DND-41 (cell line): ENCODE measurements at regions not wholly inside any gene's neighbourhood (a gene's known extent, or its start where the extent isn't known, plus 50 kb on each side); places are given as distances from the start of the nearest gene placed in this dataset.

Source experiments
- EZH2 ChIP-seq: IDR thresholded peaks from 3 replicates; pipeline ENCODE4 v1.6.1; 2012; ENCODE audit warnings: borderline replicate concordance, low read depth, mild to moderate bottlenecking, moderate library complexity, low read length, inconsistent platforms; ENCODE audit not compliant: severe bottlenecking
- TF ChIP-seq, protein P1 (sequence below): IDR thresholded peaks from 2 replicates; pipeline ENCODE4 v1.5.1; 2012; ENCODE audit warnings: borderline replicate concordance, low read length, moderate library complexity, mild to moderate bottlenecking; ENCODE audit not compliant: poor library complexity, severe bottlenecking; ENCODE audit errors: extremely low read depth

DNA sequence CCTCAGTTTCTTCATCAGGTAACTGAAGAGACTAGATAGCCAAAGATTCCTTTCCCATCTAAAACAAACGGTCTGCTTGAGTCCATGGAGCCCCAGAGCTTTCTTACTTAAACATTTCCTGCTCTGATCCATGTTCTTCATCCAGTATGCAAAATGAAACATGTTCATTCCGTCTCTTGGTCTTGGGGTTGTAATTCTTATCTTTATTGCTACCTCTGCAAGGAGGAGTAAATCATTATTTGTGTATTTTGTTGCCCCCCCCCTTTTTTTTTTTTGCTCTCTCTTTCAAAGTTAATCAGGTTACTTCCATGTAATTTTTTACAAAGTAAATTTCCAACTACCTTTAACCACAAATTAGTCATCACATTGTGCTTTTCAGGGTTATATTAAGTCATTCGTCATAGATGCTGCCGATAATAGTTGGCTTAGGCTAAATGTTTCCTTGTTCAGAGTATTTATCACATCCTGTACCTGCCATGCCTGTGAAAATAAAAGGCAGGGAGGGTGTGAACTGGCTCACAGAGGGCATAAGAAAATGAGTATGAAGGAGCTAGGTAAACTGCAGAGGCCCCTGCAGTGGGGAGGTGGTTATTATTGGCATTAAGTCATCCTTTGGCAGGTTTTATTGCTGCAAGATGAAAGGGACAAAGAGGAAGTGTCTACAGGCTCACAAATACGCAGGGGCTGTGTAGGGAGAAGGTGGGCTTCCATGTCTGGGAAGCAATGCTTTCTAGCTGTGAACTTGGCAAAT is 76.7 kb upstream of the HS3ST1 start:
- TF ChIP-seq, protein P1, sequence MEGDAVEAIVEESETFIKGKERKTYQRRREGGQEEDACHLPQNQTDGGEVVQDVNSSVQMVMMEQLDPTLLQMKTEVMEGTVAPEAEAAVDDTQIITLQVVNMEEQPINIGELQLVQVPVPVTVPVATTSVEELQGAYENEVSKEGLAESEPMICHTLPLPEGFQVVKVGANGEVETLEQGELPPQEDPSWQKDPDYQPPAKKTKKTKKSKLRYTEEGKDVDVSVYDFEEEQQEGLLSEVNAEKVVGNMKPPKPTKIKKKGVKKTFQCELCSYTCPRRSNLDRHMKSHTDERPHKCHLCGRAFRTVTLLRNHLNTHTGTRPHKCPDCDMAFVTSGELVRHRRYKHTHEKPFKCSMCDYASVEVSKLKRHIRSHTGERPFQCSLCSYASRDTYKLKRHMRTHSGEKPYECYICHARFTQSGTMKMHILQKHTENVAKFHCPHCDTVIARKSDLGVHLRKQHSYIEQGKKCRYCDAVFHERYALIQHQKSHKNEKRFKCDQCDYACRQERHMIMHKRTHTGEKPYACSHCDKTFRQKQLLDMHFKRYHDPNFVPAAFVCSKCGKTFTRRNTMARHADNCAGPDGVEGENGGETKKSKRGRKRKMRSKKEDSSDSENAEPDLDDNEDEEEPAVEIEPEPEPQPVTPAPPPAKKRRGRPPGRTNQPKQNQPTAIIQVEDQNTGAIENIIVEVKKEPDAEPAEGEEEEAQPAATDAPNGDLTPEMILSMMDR = no peak
- TF ChIP-seq EZH2 = no peak
